GM12874 (cell line): ENCODE measurements at regions not wholly inside any gene's neighbourhood (a gene's known extent, or its start where the extent isn't known, plus 50 kb on each side); places are given as distances from the start of the nearest gene placed in this dataset.

Experiments used
- CTCF ChIP-seq: IDR thresholded peaks from 2 replicates; pipeline ENCODE4 v1.5.1; 2011; ENCODE audit warnings: low read depth, mild to moderate bottlenecking, control low read depth, low read length, moderate library complexity; ENCODE audit not compliant: insufficient read depth

DNA sequence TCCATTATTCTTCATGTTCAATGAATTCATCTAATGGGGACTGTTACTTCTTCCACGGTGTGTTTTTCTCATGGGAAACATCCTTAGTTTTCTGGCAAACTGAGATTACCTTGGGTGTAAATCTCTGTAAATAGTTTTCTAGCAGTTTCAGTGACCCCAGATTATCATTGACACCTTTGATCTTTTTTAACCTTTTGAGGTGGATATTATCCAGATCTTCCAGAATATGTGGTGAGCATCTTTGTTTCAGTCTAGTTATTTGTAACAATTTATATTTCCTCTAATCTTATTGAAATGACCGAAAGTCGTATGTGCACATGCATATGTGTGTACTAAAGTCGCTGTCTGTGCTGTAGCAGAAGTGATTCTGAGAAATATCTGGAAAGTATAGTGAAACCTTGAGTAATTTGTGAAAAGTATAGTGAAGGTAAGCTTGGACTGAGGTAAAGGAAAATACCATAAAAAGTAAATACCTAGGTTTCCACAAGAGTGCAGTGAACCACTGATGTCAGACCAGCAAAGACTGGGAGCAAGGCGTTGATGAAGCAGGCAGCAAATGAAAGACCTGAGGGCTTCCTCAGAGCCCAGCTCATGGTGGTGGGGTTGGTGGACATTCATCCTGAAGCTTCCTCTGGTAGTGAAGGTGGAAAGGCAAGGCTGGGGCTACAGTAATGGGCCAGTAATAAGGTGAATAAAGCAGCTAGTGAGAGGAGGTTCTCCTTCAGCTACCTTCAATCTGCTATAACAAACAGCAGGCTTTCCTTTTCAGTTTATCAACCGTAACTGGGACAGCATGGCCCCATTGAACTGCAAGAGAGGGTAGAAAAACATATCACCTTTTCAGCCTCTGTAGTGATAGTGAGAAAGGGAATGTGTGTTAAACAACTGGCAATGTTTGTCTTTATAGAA, 480.2 kb upstream of the FBXO33 start:
- TF ChIP-seq CTCF, result no peak

DNA sequence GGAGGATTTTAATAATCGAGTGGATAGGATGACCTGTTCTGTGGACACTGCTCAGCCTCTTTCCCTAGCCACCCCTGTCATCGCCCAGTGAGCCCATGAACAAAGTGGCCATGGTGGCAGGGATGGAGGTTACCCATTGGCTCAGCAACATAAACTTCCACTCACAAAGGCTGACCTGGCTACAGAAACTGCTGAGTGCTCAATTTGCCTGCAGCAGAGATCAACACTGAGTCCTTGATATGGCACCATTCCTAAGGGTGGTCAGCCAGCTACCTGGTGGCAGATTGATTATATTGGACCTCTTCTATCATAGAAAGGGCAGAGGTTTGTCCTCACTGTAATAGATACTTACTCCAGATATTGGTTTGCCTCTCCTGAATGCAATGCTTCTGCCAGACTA, 465.4 kb upstream of the FBXO33 start:
- TF ChIP-seq CTCF, result no peak

GRCh38 chr14:39890026-39890425, 457.8 kb upstream of the FBXO33 start:
- no peak for TF ChIP-seq CTCF

GRCh38 chr14:39884091-39884490, 451.9 kb upstream of the FBXO33 start:
- no peak for TF ChIP-seq CTCF

GRCh38 chr14:39880965-39881364, 448.7 kb upstream of the FBXO33 start:
- TF ChIP-seq CTCF, result no peak

- no peak for TF ChIP-seq CTCF
These were observed 448.0 kb upstream of the FBXO33 start for GRCh38 chr14:39880106-39880695.

- TF ChIP-seq CTCF, result no peak
These were observed 445.5 kb upstream of the FBXO33 start for GRCh38 chr14:39877577-39878190.
